ENCODE measurements at regions not wholly inside any gene's neighbourhood (a gene's known extent, or its start where the extent isn't known, plus 50 kb on each side); places are given as distances from the start of the nearest gene placed in this dataset.

DNA sequence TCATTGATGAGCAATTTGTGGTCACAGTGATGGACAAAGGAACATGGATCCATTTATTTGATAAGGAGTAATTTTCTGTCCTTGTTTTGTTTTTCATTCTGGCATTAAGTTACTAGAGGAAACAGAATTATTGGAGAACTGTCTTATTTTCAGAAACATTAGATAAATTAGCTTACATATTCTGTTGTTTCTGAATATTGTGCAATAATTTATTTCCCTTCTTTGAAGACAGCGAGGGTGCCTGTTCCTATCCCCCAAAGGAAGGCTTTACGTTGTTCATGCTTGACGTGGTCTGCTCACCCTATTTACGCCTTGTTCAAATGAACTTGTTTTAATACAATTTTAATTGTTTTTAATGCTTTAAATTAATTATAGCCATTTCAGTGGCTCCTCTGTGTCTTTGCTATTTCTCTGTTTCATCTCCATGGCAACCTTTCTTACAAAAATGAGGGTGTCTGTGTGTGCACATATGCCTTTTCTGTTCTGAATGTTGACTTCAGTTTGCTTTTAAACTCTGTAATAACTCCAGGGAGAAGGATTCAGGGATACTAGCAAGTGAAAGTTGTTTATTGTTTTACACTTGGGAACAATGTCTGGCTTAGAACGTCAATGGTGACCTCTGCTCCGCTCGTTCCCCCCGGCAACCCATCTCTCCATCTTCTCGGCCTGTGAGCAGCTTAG lies 138.3 kb upstream of the PLET1 start:
- H3K4me3 ChIP-seq (ENCODE audit: low read depth, low read length), result no peak overlapping the region
- ChIA-PET CTCF (no interaction called here), POLR2A (no interaction called here)
- no peak for DNase-seq (ENCODE audit: low read depth, low spot score)
- TF ChIP-seq, protein P1, sequence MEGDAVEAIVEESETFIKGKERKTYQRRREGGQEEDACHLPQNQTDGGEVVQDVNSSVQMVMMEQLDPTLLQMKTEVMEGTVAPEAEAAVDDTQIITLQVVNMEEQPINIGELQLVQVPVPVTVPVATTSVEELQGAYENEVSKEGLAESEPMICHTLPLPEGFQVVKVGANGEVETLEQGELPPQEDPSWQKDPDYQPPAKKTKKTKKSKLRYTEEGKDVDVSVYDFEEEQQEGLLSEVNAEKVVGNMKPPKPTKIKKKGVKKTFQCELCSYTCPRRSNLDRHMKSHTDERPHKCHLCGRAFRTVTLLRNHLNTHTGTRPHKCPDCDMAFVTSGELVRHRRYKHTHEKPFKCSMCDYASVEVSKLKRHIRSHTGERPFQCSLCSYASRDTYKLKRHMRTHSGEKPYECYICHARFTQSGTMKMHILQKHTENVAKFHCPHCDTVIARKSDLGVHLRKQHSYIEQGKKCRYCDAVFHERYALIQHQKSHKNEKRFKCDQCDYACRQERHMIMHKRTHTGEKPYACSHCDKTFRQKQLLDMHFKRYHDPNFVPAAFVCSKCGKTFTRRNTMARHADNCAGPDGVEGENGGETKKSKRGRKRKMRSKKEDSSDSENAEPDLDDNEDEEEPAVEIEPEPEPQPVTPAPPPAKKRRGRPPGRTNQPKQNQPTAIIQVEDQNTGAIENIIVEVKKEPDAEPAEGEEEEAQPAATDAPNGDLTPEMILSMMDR (IDR thresholded peaks at IDR 0.05; ENCODE audit: insufficient read depth, low read length, missing control alignments), result no peak

DNA sequence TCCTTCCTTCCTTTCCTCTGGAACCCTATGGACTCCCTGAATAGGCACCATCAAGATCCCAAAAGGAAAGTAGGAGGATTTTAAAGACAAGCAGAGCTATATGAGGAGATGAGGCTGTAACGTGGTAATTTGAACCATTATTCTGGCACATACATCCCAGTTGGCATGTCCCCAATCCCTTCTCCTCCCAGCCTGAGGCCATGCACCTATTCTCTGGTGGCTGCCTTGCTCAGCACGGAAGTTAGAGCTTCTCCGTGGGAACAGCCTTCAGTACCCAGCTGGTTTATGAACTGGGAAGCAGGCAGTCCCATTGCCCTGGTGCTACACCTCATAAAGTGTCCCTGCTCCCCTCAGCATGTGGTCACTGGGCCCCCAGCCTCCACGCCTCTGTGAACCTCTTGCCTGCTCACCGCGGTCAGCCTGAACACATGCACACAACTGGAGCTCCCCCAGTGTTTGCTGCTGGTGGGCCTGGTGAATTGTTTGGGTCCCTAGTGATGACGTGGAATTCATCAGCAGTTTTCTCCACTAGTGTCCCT lies 139.9 kb upstream of the PLET1 start:
- CTCF ChIA-PET, result no interaction called here
- DNase-seq (ENCODE audit: low read depth, low spot score), result no peak
- POLR2A ChIA-PET, result no interaction called here
- TF ChIP-seq, protein P1 (IDR thresholded peaks at IDR 0.05; ENCODE audit: insufficient read depth, low read length, missing control alignments), result no peak
- H3K4me3 ChIP-seq (ENCODE audit: low read depth, low read length), result no peak overlapping the region

DNA sequence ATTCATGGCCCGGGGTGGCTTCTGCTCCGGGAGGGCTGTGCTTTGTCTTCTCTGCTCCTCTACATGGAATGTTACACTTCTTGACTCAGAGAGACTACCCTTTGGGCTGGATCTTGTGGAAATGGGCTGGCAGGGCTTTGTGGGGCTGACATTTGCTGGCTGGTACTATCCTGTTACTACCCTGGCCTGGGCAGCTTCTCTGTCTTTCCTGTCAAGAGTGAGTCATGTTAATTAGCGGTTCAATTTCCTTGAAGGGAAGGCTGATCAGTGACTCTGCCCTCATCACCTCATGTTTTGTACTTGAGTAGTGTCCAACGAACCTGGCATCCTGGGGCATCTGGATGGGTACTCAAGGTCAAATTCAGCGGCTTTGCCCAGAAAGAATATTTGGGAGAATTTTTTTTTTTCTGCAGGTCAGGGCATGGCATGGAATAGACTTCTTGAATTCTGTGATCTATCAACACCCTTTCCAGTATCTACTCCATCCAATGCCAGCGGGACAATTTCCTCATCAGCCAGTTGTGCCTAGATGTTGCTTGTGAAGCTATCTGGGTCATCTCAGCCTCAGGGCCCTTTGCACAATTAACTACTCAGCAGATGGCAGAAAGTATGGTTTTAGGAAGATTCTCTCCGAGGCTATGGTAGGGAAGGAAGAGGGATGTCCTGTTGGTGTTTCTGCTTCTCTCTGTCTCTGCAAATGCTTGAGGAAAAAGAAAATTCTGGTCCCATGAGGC lies 140.5 kb upstream of the PLET1 start:
- ChIA-PET CTCF (no interaction called here), POLR2A (no interaction called here)
- H3K4me3 ChIP-seq (ENCODE audit: low read depth, low read length), result no peak overlapping the region
- no peak for DNase-seq (ENCODE audit: low read depth, low spot score)
- TF ChIP-seq, protein P1 (IDR thresholded peaks at IDR 0.05; ENCODE audit: insufficient read depth, low read length, missing control alignments), result no peak

DNA sequence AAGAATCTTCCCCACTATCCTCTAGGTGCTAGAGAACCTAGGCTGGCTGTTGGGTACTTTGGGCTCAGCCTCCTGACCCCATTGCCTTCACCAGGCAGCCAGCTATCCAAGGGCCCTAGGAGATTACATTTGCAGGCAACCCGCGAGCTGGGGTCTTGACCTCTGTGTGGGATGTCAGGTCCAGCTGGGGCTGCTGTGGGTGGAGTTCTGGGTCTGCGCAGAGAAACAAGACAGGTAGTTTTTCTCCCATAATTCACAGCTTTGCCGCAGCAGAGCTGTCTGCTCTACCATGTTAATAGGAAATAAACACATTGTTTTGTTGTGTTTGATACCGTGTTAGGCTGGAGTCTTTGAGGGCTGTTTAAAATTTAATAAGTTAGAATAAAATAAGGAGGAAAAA lies 142.8 kb upstream of the PLET1 start:
- TF ChIP-seq, protein P1 (IDR thresholded peaks at IDR 0.05; ENCODE audit: insufficient read depth, low read length, missing control alignments), result no peak
- no peak overlapping the region for H3K4me3 ChIP-seq (ENCODE audit: low read depth, low read length)
- POLR2A ChIA-PET, result no interaction called here
- DNase-seq (ENCODE audit: low read depth, low spot score), result no peak
- CTCF ChIA-PET, result no interaction called here

DNA sequence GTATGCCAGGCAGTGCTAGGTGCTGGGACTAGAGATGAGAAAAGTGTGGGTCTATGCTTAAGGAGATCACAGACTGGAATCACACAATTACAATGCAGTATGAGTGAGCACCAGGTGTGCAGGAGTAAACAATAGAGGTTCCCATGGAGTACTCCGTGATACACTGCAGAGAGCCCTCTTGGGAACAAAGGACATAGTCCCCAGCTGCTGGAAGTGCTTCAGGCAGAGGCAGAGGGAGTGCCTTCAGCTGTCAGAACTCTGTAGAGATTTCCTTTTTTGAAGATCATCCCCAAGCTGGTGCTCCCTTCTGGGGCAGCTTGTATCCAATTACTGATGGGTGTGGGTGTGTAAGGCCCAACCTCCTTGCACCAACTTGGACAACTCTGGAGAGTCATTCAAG lies 143.5 kb upstream of the PLET1 start:
- CTCF ChIA-PET, result no interaction called here
- H3K4me3 ChIP-seq (ENCODE audit: low read depth, low read length), result no peak overlapping the region
- TF ChIP-seq, protein P1 (IDR thresholded peaks at IDR 0.05; ENCODE audit: insufficient read depth, low read length, missing control alignments), result no peak
- DNase-seq (ENCODE audit: low read depth, low spot score), result no peak
- POLR2A ChIA-PET, result no interaction called here

DNA sequence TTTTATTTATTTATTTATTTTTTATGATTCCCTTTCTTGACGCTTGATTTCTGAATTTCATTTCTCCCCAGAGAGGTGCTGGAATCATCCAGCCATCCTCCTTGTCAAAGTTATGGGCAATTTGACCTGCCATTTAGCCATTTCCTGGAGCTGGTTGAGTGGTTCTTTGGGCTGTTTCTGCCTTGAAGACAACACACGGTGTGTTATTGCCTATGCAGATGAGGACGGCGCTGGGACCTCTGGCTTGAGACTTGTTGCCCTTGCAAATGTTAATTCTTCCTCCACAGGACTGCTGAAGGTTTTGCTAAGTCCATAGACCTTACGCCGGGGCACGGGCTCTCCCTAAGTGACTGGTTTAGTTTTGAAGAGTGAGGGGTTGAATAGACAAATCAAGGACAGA lies 147.9 kb upstream of the PLET1 start:
- CTCF ChIA-PET, result no interaction called here

More for the DNA sequence above, 147.9 kb upstream of the PLET1 start:
- DNase-seq (ENCODE audit: low read depth, low spot score), result no peak
- TF ChIP-seq, protein P1 (IDR thresholded peaks at IDR 0.05; ENCODE audit: insufficient read depth, low read length, missing control alignments), result no peak
- H3K4me3 ChIP-seq (ENCODE audit: low read depth, low read length), result no peak overlapping the region
- POLR2A ChIA-PET, result no interaction called here
